ENCODE measurements at regions not wholly inside any gene's neighbourhood (a gene's known extent, or its start where the extent isn't known, plus 50 kb on each side); places are given as distances from the start of the nearest gene placed in this dataset.

DNA sequence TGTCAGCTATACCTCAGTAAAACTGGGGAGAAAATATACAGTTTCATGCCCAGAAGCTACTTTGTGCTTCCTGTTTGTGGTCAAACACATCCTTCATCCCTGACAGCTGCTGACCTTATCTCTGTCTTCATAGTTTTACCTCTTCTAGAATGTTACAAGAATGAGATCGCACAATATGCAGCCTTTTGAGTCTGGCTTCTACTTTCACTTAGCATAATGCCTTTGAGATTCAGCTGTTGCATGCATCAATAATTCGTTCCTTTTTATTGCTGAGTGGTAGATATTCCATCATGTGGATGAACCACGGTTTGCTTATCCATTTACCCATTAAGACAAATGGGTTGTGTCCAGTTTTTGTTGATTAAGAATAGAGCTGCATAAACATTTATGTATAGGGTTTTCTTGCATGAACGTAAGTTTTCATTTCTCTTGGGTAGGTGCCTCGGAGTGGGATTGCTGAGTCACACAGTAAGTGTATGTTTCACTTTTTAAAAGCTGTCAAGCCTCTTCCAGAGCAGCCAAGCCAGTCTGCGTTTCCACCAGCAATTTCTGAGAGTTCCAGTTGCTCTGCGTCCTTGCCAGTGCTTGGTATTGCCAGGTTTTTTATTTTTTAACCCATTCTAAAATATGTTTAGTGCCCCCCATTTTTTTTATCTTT is 86.6 kb upstream of the PAX1 start:
- H3K27me3 ChIP-seq (replicated peaks; ENCODE audit: insufficient read depth), result no peaks in the 10 kb centered on the region
- H3K36me3 ChIP-seq, result no peaks in the 10 kb centered on the region
- no peak overlapping the region for H3K27ac ChIP-seq
- DNase-seq (ENCODE audit: low spot score) (no peak), ATAC-seq (ENCODE audit: insufficient number of reproducible peaks, low FRiP score, low read depth) (no peak)
- H3K4me1 ChIP-seq (ENCODE audit: control insufficient read depth in 1 of 2, low read depth in 2 of 2), result no peaks in the 10 kb centered on the region
- TF ChIP-seq, protein P1, sequence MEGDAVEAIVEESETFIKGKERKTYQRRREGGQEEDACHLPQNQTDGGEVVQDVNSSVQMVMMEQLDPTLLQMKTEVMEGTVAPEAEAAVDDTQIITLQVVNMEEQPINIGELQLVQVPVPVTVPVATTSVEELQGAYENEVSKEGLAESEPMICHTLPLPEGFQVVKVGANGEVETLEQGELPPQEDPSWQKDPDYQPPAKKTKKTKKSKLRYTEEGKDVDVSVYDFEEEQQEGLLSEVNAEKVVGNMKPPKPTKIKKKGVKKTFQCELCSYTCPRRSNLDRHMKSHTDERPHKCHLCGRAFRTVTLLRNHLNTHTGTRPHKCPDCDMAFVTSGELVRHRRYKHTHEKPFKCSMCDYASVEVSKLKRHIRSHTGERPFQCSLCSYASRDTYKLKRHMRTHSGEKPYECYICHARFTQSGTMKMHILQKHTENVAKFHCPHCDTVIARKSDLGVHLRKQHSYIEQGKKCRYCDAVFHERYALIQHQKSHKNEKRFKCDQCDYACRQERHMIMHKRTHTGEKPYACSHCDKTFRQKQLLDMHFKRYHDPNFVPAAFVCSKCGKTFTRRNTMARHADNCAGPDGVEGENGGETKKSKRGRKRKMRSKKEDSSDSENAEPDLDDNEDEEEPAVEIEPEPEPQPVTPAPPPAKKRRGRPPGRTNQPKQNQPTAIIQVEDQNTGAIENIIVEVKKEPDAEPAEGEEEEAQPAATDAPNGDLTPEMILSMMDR (IDR thresholded peaks at IDR 0.05), result no peak
- H3K9me3 ChIP-seq, result no peaks in the 10 kb centered on the region
- no peak overlapping the region for H3K4me3 ChIP-seq

DNA sequence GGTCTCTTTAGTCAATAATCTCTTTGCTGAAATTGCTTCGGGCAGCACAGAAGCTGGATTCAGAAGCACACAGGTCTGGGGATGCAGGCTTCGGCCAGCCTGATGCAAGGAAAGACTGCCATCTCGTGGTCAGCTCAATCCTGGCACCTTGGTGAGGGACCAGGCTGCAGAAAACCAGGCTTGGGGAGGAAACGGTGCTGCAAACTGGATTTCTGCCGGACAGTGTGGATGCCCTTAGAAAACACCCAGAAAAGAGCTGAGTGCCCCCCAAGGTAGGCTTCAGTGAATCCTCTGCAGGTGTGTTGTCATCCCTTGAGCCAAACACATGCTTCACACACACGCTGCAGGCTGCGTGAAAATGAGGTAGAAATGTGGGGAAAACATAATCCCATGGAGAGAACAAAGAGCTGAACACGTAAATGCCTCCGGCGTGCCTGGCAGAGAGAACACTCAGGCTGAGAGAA is 89.8 kb upstream of the PAX1 start:
- Histone ChIP-seq H3K27ac (no peak overlapping the region), H3K27me3 (replicated peaks; ENCODE audit: insufficient read depth) (no peaks in the 10 kb centered on the region), H3K4me1 (ENCODE audit: control insufficient read depth in 1 of 2, low read depth in 2 of 2) (no peaks in the 10 kb centered on the region), H3K36me3 (no peaks in the 10 kb centered on the region), H3K4me3 (no peak overlapping the region), H3K9me3 (no peaks in the 10 kb centered on the region)
- DNase-seq (ENCODE audit: low spot score), result no peak
- no peak for ATAC-seq (ENCODE audit: insufficient number of reproducible peaks, low FRiP score, low read depth)
- TF ChIP-seq, protein P1 (IDR thresholded peaks at IDR 0.05), result peak; percentile 29

DNA sequence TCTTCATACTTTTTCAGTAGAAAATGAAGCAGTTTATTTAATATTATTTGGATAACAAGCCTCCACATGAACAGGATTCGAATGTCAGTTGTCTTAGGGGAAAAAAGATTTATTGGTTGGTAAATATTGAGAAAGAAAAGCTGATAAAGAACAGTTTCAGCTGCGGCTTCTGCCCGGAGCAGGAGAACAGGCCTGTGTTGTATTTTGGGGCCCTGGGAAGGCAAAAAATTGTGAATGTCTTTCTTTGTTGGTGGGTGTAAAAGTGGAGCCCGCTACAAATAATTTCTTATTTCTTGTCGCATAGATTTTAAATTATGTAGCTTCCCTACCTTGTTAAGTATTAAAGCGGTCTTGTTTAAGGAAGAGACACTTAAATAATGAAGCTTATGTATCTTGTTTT is 90.5 kb upstream of the PAX1 start:
- H3K4me1 ChIP-seq (ENCODE audit: control insufficient read depth in 1 of 2, low read depth in 2 of 2), result no peaks in the 10 kb centered on the region
- TF ChIP-seq, protein P1 (IDR thresholded peaks at IDR 0.05), result no peak
- no peaks in the 10 kb centered on the region for H3K36me3 ChIP-seq
- H3K27me3 ChIP-seq (replicated peaks; ENCODE audit: insufficient read depth), result no peaks in the 10 kb centered on the region
- DNase-seq (ENCODE audit: low spot score), result no peak
- no peaks in the 10 kb centered on the region for H3K9me3 ChIP-seq
- ATAC-seq (ENCODE audit: insufficient number of reproducible peaks, low FRiP score, low read depth), result no peak
- no peak overlapping the region for H3K4me3 ChIP-seq
- no peak overlapping the region for H3K27ac ChIP-seq

DNA sequence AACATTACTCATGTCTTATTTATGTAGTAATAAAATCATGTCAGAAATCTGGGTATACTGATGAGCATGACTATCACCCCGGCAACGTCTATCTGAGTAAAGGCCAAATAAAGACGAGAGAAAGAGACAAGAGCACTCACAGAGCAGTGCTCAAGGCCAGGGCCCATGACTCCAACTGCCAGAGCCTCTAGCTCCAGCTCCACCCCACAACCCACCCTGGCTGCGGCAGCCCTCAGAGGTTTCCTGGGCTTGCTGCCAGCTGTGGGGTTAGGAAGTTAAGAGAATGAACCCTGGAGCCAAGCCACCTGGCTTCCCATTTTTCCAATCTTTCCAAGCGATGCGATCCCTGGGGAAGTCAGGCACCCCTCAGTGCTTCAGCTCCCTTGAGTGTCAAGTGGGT is 92.0 kb upstream of the PAX1 start:
- Histone ChIP-seq H3K4me1 (ENCODE audit: control insufficient read depth in 1 of 2, low read depth in 2 of 2) (no peaks in the 10 kb centered on the region), H3K4me3 (no peak overlapping the region), H3K36me3 (no peaks in the 10 kb centered on the region), H3K9me3 (no peaks in the 10 kb centered on the region), H3K27me3 (replicated peaks; ENCODE audit: insufficient read depth) (no peaks in the 10 kb centered on the region), H3K27ac (no peak overlapping the region)
- DNase-seq (ENCODE audit: low spot score) (no peak), ATAC-seq (ENCODE audit: insufficient number of reproducible peaks, low FRiP score, low read depth) (no peak)
- TF ChIP-seq, protein P1 (IDR thresholded peaks at IDR 0.05), result no peak

DNA sequence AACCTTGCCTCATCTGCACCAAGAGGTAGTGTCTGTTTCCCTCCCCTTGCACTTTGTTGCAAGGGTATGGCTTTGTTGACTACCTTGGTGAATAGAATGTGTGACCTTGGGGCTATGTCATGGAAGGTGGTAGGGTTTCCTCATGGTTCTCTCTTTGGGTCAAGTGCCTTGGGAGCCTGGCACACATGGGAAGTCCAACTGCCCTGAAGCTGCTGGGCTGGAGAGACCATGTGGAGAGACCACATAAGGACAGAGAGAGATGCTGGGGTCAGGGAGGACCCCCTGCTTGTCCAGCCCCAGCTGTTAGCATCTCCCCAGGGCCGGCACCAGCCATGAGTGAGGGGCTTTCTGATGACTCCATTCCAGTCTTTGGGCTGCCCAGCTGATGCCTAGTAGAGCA is 95.5 kb upstream of the PAX1 start:
- H3K27ac ChIP-seq, result no peak overlapping the region
- ATAC-seq (ENCODE audit: insufficient number of reproducible peaks, low FRiP score, low read depth), result no peak
- TF ChIP-seq, protein P1 (IDR thresholded peaks at IDR 0.05), result no peak
- no peak overlapping the region for H3K4me3 ChIP-seq
- H3K4me1 ChIP-seq (ENCODE audit: control insufficient read depth in 1 of 2, low read depth in 2 of 2), result no peaks in the 10 kb centered on the region
- no peaks in the 10 kb centered on the region for H3K27me3 ChIP-seq (replicated peaks; ENCODE audit: insufficient read depth)
- H3K9me3 ChIP-seq, result no peaks in the 10 kb centered on the region
- H3K36me3 ChIP-seq, result no peaks in the 10 kb centered on the region
- no peak for DNase-seq (ENCODE audit: low spot score)

Data from thoracic aorta (tissue), 2 donors.